Dedifferentiated amniotic fluid mesenchymal stem cell (primary cell): ENCODE measurements at regions not wholly inside any gene's neighbourhood (a gene's known extent, or its start where the extent isn't known, plus 50 kb on each side); places are given as distances from the start of the nearest gene placed in this dataset.
"Not testable (repeated sequence)": the region's sequence is repeated elsewhere in the genome, so short reads cannot be mapped to it uniquely, and the experiment has no call there.

Experiments
- DNase-seq: peaks from one replicate; pipeline ENCODE4 v3.0.0-alpha.2; 2016; ENCODE audit errors: extremely low spot score

GRCh38 chr4:60463857-60464502 lies 736.1 kb upstream of the ADGRL3 start:
- DNase-seq, result no peak

- DNase-seq, result no peak
Measured at GRCh38 chr4:60482921-60483351, 717.2 kb upstream of the ADGRL3 start.

- DNase-seq, result no peak
Measured at GRCh38 chr4:60485276-60485675, 714.9 kb upstream of the ADGRL3 start.

GRCh38 chr4:60487118-60487761 lies 712.9 kb upstream of the ADGRL3 start:
- not testable (repeated sequence) for DNase-seq

GRCh38 chr4:60500810-60501209 lies 699.3 kb upstream of the ADGRL3 start:
- DNase-seq, result no peak

GRCh38 chr4:60502733-60503132 lies 697.4 kb upstream of the ADGRL3 start:
- no peak for DNase-seq

DNA sequence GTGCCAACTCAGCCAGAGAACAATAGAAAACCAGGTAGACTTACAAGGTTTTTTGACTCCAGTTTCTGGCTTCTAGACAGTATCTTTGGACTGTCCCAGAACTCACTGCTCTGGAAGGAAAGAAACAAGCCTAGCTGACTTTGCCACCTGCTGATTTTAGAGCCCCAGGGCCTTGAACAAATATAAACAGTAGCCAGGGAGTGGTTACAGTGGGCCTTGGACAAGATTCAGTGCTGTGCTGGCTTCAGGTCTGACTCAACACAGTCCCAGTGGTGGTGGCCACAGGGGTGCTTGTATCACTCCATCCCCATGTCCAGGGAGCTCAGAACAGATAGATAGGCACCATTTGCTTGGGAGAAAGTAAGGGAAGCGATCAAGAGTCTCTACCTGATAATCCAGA lies 694.1 kb upstream of the ADGRL3 start:
- DNase-seq, result no peak

DNA sequence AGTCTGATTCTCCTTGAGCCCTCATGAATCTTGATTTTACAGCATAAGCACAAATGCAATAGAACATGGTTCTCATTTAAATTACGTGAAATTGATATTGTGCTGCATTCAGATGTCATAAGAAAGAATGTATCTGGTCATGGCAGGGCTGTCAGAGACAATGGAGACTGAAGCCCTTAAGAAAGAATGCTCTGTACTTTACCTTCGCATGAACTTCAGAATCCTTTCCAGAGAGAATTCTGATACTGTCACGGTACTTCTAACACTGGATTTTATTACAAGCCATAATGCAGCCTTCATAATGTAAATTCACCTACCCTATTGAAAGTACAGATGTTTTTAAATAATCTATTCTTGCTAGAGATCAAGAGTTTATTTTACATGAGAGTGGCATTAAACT lies 677.9 kb upstream of the ADGRL3 start:
- DNase-seq, result no peak

DNA sequence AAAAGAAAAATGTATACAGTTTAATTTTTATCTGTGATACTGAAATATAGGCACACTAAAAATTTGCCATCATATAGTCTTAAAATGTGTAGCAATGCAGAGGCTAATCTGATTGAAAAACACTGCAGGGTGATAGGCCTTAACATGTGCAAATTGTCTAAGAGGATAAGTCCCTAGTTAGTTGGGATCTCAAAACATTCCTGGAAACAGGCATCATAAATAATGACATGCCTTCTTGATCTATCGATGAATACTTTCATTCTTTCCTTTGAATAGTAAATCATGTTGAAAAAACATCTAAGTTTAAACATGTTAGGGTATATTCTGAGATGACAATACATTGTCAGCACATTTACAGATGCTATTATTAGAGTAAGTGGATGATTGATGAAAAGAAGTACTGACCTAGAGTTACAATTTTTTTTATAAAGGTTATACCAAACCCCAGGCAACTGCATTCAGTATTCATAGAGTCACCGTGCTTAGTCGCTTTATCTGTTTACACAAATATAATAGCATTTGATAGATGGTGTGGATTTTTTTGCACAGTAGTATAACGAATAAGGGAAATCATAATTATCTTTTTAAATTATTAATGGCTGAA lies 668.2 kb upstream of the ADGRL3 start:
- DNase-seq, result no peak

DNA sequence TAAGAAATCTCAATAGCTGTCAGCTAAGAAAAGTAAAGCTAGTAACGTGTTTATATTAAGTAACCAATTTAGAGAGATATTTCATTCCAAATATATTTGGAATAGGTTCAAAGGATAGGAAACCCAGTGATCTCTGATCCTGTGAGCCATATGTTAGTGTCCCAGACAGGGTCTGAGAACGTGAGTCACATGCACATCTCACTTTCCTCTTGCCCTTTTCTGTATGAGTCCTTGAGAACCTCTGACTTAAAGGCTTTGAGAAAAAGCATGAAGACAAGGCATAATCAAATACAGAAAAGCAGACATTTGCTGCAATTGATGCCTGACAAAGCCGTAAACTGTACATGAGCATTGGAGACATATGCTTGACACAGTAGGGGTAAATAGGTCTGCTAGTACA lies 655.1 kb upstream of the ADGRL3 start:
- no peak for DNase-seq

GRCh38 chr4:60562334-60562733 lies 637.8 kb upstream of the ADGRL3 start:
- no peak for DNase-seq

DNA sequence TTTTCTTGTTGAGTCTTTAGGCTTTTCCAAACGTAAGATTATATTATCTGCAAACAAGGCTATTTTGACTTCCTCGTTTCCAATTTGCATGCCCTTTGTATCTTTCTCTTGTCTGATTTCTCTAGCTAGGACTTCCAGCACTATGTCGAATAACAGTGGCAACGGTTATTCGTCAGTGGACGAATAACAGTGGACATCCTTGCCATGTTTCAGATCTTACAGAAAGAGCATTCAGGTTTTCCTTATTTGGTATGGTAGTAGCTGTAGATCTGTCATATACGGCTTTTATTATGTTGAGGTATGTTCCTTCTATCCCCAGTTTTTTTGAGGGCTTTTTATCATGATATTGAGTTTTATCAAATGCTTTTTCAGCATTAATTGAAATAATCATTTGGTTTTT lies 634.6 kb upstream of the ADGRL3 start:
- DNase-seq, result no peak

DNA sequence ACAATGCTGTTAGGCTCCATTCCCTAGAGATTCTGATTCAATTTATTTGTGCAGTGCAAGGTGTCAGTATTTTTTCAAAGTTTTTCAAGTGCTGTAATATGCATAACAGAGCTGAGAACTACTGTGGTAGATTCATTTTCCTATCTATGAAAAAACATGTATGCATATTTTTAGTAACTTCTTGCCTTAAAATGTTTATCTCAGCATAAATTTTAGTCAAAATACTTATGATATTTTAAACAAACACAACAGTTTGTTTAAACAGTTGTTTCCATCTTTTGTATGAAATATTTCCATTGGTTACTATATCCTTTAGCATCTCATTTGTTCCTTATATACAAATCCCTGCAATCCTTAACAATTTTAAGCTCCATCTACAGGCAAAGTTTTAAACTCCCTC lies 624.8 kb upstream of the ADGRL3 start:
- no peak for DNase-seq

DNA sequence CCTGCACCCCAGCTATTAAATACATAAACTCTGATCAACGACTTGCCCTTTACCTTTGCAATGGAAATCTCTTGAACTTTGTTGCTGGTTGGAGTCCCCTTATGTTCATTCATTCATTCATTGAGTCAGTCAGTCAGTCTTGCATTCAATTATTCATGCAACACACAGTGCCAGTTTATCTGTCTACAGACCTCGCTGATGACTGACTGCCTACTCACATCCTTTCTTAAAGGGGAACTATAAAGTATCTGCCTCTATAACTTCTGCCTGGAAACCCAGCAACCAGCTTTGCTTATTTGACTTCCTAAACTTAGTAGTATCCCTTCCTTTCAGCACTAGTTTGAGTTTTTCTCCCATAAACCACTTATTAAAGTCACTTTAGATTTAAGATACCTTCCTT lies 620.8 kb upstream of the ADGRL3 start:
- DNase-seq, result no peak

GRCh38 chr4:60581919-60582536 lies 618.1 kb upstream of the ADGRL3 start:
- DNase-seq, result no peak

- DNase-seq, result no peak
Measured at GRCh38 chr4:60588556-60588955, 611.6 kb upstream of the ADGRL3 start.

DNA sequence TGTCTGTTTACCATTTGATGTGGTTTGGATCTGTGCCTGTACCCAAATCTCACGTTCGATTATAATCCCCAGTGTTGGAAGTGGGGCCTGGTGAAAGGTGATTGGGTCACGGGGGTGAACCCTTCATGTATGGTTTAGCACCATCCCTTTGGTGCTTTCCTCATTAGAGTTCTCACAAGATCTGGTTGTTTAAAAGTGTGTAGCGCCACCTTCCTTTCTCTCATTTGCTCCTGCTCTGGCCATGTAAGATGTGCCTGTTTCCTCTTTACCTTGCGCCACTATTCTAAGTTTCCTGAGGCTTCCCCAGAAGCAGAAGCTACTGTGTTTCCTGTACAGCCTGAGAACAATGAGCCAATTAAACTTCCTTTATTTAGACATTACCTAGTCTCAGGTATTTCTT lies 610.7 kb upstream of the ADGRL3 start:
- no peak for DNase-seq

DNA sequence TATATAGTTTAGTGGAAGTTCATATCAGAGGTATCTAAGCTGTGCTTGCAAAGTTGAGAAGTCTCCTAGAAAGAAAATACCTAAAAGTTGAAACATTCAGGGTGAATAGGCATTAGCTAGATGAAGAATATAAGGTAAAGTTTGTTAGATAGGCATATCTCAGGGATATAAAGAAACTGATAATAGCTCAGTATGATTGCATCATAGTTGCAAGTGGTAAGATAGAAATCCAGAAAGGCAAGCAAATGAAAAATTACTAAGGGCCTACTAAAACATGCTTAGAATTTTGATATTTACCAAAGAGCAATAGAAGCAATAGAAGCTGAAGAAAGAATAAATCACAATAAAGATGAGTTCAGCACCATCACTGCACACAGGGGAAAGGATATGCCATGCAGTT lies 610.0 kb upstream of the ADGRL3 start:
- DNase-seq, result no peak

DNA sequence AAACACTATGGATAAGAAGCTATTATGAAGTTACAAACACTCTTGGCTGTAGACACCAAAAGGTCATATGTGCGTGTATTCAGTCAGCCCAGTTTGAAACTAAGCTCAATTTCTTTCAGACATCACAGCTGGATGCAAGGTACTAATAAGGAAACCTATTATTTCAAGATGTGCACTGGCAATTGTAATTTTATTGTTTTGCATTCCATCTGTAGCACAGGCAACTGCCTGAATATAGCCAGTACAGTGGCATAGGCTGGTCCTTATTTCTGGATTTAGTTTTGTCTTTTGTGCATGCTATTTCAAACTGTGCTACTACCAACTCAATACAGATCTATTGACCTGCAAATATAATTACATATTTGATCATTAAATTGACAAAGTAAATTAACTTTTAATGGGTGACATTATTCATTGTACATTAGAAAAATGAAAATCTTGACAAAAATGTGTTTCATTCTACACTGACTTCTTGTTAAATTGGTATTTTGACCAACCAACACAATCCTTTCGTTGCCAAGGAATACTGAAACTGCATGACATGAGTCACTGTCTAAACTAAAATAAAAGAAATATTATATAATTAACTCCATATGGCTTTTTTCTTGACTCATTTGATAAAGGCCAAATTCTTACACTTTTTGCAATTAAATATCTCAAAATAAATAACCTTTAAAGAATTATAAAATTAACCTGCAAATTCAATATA lies 594.3 kb upstream of the ADGRL3 start:
- peak; percentile 84 for DNase-seq

GRCh38 chr4:60611762-60612496 lies 588.2 kb upstream of the ADGRL3 start:
- DNase-seq, result no peak

- no peak for DNase-seq
Measured at GRCh38 chr4:60617731-60618130, 582.4 kb upstream of the ADGRL3 start.
